HL-60 (cell line): ENCODE measurements at regions not wholly inside any gene's neighbourhood (a gene's known extent, or its start where the extent isn't known, plus 50 kb on each side); places are given as distances from the start of the nearest gene placed in this dataset.

ENCODE experiments used
- DNase-seq, 2 experiments: peaks; one replicate each; pipeline ENCODE4 v3.0.0-alpha.2; 2010 to 2020; ENCODE audit warnings: low read depth in 1 of 2, low spot score in 1 of 2
- H3K27ac ChIP-seq: fragments of 250-450 bp; sonication (Bioruptor Pico); replicated peaks from 2 replicates; pipeline ENCODE4 v1.5.1; 2020; ENCODE audit warnings: mild to moderate bottlenecking, moderate library complexity
- H3K27me3 ChIP-seq: fragments of 250-450 bp; sonication (Bioruptor Pico); 2 replicates; pipeline ENCODE4 v1.5.1; 2021; ENCODE audit warnings: mild to moderate bottlenecking, moderate library complexity; ENCODE audit not compliant: insufficient read depth, poor library complexity, severe bottlenecking
- H3K4me3 ChIP-seq: replicated peaks from 2 replicates; pipeline ENCODE4 v1.5.1; 2011; ENCODE audit warnings: mild to moderate bottlenecking, control low read depth, low read length; ENCODE audit not compliant: insufficient read depth
- CTCF ChIP-seq: IDR thresholded peaks from one replicate; pipeline ENCODE4 v1.5.1; 2011; ENCODE audit warnings: low read length, control low read depth, inconsistent platforms; ENCODE audit not compliant: insufficient read depth
- GABPA ChIP-seq: IDR thresholded peaks from 2 replicates; pipeline ENCODE4 v1.6.1; 2012; ENCODE audit warnings: low read depth
- POLR2AphosphoS5 ChIP-seq: IDR thresholded peaks from 2 replicates; pipeline ENCODE4 v1.6.1; 2012; ENCODE audit warnings: low read depth
- REST ChIP-seq: IDR thresholded peaks from 2 replicates; pipeline ENCODE4 v1.6.1; 2012; ENCODE audit warnings: low read depth; ENCODE audit not compliant: insufficient replicate concordance
- SPI1 ChIP-seq: IDR thresholded peaks from 2 replicates; pipeline ENCODE4 v1.6.1; 2012; ENCODE audit warnings: low read depth, mild to moderate bottlenecking, borderline replicate concordance

DNA sequence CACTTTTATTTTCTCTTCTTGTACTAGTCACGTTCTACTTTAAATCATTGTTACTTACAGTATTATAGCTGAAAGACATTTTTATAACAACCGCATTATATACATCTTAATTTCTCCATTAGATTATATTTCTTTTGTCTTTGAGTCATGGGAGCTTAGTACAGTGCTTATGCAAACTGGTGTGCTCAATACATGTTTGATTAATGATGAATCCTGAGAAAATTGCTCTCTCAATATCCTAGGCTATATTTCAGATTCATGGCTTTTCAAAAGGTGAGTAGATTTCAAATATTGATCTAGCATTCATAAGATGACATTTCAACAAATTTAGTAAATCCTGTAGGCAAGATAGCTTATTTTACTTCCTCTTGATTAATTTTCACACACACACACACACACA, 102.2 kb upstream of the FST start:
- Histone ChIP-seq H3K27ac (no peak overlapping the region), H3K4me3 (no peak overlapping the region), H3K27me3 (no peaks in the 10 kb centered on the region)
- TF ChIP-seq POLR2AphosphoS5 = no peak
- no peak for TF ChIP-seq SPI1
- no peak for TF ChIP-seq REST
- no peak for TF ChIP-seq CTCF
- no peak for TF ChIP-seq GABPA
- no peak for DNase-seq

- TF ChIP-seq CTCF (no peak), REST (no peak), GABPA (no peak)
- Histone ChIP-seq H3K27me3 (no peaks in the 10 kb centered on the region), H3K4me3 (no peak overlapping the region), H3K27ac (no peak overlapping the region)
- no peak for DNase-seq
These were observed 101.7 kb upstream of the FST start for GRCh38 chr5:53378590-53379247.

DNA sequence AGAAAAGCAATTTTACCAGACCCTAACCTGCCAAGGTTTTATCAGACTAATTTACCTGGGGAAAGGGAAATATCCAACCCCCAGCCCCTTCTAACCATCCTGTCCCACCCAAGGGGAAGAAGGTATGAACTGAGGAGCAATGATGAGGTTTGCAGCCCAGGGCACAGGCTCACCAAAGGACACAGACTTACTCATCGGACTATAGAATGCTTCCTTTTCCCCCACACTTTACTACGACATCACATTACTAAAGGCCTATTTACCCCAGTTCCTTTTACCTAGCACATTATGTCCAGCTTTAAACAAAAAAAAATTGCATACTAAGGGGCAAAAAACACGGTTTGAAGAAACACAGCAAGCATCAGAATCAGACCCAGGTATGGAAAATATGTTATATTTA, 94.1 kb upstream of the FST start:
- no peak overlapping the region for H3K4me3 ChIP-seq
- TF ChIP-seq SPI1 = no peak
- no peak for TF ChIP-seq REST
- TF ChIP-seq GABPA = no peak
- no peak for TF ChIP-seq CTCF
- TF ChIP-seq POLR2AphosphoS5 = no peak
- no peak for DNase-seq
- no peaks in the 10 kb centered on the region for H3K27me3 ChIP-seq
- H3K27ac ChIP-seq = no peak overlapping the region
